ENCODE measurements at regions not wholly inside any gene's neighbourhood (a gene's known extent, or its start where the extent isn't known, plus 50 kb on each side); places are given as distances from the start of the nearest gene placed in this dataset.
"Not testable (repeated sequence)": the region's sequence is repeated elsewhere in the genome, so short reads cannot be mapped to it uniquely, and the experiment has no call there.

DNA sequence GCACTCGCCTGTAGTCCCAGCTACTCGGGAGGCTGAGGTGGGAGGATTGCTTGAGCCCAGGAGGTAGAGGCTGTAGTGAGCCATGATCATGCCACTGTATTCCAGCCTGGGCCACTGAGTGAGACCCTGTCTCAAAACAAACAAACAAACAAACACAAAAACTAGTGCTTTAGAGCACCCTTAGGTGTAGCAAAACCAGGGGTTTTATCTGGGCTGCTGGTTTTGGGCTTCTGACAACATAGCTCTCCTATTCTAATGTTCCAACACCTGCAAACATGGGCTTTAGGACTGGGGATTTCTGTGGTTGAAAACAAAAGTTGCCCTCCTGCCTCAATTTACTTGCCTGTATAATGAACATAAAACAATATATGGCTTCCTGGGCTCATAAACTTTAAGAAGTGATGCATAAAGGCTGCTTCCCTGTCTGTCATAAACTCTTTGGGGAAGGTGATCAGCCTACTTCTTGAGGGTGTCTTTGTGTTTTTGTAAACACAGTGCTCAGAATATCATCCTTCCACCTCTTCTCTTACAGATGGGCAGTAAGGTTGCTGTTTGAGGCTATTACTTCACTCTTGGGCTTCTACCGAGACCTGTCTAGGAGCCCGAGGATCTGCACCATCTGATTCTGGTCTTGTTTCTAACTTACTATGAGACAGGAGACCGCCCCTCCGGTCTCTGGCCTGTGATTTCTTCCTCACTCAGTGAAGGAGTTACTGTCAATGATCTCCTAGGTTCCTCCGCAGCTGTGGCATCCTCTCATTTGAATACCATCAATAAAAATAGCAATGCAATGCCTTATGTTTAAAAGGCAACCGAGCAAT, 246.5 kb downstream of the MYCN start:
- ATAC-seq (peak; percentile 29), DNase-seq (no peak)
- intact Hi-C loops (cut with DNase I, micrococcal nuclease) = no loop called here

GRCh38 chr2:16185801-16186272, 245.5 kb downstream of the MYCN start:
- ATAC-seq = no peak
- no peak for DNase-seq
- intact Hi-C loops (cut with DNase I, micrococcal nuclease) = no loop called here

GRCh38 chr2:16184945-16185660, 244.8 kb downstream of the MYCN start:
- no peak for DNase-seq
- intact Hi-C loops (cut with DNase I, micrococcal nuclease) = no loop called here
- no peak for ATAC-seq

DNA sequence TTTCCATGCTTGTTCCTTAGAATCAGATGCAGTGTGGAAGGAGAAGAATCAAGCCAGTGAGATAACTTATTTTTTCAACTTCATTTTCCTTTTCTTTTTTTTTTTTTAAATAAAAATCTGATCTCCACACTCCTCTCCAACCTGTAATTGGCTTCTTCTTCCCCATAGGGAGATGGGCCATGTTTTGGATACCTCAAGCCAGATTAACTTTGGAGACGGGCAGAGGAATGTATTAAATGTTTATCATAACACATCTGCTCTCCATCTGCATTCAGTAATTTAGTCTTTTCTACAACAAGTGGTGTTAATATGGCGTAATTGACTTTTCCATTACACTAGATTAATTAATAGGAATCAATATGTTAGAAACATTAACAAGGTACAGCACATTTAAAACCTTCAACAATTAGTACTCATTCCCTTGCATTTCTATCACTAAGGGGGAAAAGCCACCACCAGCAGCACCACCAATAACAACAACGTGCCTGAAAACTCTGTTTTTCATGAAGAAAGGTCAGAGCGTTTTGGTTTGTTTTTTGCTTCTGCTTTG, 244.1 kb downstream of the MYCN start:
- DNase-seq (no peak), ATAC-seq (no peak)
- intact Hi-C loops (cut with DNase I, micrococcal nuclease) = no loop called here

DNA sequence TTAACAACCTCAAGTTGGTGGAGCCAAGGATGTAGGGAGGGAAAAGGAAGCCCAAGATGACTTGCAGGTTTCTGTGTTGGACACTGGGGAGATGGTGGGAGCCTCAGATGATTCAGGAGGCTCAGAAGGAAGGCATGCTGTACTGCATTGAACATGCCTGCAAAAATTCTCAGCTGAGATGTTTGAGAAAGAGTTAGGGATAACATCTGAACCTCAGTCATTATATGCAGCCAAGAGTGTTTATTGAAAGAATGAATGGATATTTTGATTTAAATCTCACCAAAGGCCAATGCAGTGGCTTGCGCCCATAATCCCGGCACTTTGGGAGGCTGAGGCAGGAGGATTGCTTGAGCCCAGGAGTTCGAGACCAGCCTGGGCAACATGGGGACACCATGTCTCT, 243.0 kb downstream of the MYCN start:
- peak; percentile 78 for ATAC-seq
- no peak for DNase-seq
- intact Hi-C loops (cut with DNase I, micrococcal nuclease) = no loop called here

- ATAC-seq (no peak), DNase-seq (no peak)
- intact Hi-C loops (cut with DNase I, micrococcal nuclease) = no loop called here
These were observed 242.5 kb downstream of the MYCN start for GRCh38 chr2:16182841-16183240.

GRCh38 chr2:16182311-16182815, 242.0 kb downstream of the MYCN start:
- ATAC-seq; DNase-seq; intact Hi-C loops (cut with DNase I, micrococcal nuclease): not testable (repeated sequence)

DNA sequence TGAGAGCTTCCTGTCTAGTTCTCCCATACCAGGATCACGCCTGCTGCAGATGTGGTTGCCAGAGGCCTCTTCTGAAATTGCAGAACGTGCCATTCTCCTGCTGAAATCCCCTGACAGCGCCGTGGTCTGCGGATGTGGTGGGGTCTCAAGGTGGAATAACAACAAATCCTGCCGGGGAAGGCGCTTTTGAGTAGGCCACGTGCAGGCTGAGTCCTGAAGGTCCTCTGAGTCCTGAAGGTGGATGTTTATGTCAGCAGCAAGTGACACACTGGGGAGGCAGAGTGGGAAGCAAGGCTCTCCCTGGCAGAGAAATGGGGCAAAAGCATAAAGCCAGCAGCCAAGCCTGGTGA, 241.4 kb downstream of the MYCN start:
- ATAC-seq (no peak), DNase-seq (no peak)
- intact Hi-C loops (cut with DNase I, micrococcal nuclease) = no loop called here

- ATAC-seq = no peak
- intact Hi-C loops (cut with DNase I, micrococcal nuclease) = no loop called here
- no peak for DNase-seq
These were observed 240.9 kb downstream of the MYCN start for GRCh38 chr2:16181062-16181740.

GRCh38 chr2:16180631-16181030, 240.3 kb downstream of the MYCN start:
- no peak for DNase-seq
- intact Hi-C loops (cut with DNase I, micrococcal nuclease) = no loop called here
- ATAC-seq = no peak

- peak; percentile 80 for ATAC-seq
- intact Hi-C loops (cut with DNase I, micrococcal nuclease) = no loop called here
- DNase-seq = peak in 1 of 2 donors; percentile 34
These were observed 239.5 kb downstream of the MYCN start for GRCh38 chr2:16179701-16180416.

DNA sequence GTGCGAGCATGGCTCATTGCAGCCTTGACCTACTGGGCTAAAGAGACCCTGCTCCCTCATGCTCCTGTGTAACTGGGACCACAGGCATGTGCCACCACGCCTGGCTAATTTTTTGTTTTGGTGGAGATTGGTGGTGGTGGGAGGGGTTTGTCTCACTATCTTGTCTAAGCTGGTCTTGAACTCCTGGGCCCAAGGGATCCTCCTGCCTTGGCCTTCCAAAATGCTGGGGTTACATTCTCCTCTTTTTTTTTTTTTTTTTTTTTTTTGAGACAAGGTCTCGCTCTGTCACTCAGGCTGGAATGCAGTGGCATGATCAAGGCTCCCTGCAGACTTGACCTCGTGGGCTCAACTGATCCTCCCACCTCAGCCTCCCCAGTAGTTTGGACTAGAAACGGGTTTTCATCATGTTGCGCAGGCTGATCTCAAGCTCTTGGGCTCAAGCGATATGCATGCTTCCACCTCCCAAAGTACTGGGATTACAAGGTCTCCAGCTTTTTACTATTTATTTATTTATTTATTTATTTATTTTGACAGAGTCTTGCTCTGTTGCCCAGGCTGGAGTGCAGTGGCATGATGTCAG, 238.3 kb downstream of the MYCN start:
- DNase-seq = no peak
- ATAC-seq = no peak
- intact Hi-C loops (cut with DNase I, micrococcal nuclease) = no loop called here

GRCh38 chr2:16177671-16178180, 237.4 kb downstream of the MYCN start:
- no peak for DNase-seq
- no peak for ATAC-seq
- intact Hi-C loops (cut with DNase I, micrococcal nuclease) = no loop called here

GRCh38 chr2:16176971-16177480, 236.7 kb downstream of the MYCN start:
- ATAC-seq (no peak), DNase-seq (no peak)
- intact Hi-C loops (cut with DNase I, micrococcal nuclease) = no loop called here

GRCh38 chr2:16175247-16175825, 235.0 kb downstream of the MYCN start:
- intact Hi-C loops (cut with DNase I, micrococcal nuclease) = no loop called here
- no peak for ATAC-seq
- DNase-seq = no peak

- DNase-seq (no peak), ATAC-seq (no peak)
- intact Hi-C loops (cut with DNase I, micrococcal nuclease) = no loop called here
These were observed 234.3 kb downstream of the MYCN start for GRCh38 chr2:16174693-16175045.

- intact Hi-C loops (cut with DNase I, micrococcal nuclease) = no loop called here
- ATAC-seq (no peak), DNase-seq (no peak)
These were observed 233.7 kb downstream of the MYCN start for GRCh38 chr2:16173893-16174692.

All from left colon (tissue), 2 donors.